GM21526 (cell line): ENCODE measurements at regions not wholly inside any gene's neighbourhood (a gene's known extent, or its start where the extent isn't known, plus 50 kb on each side); places are given as distances from the start of the nearest gene placed in this dataset.
"Not testable (repeated sequence)": the region's sequence is repeated elsewhere in the genome, so short reads cannot be mapped to it uniquely, and the experiment has no call there.

Source experiments
- ATAC-seq: cut with Tn5 transposase; IDR thresholded peaks from one replicate; pipeline ENCODE4 v1.9.1; 2021; ENCODE audit warnings: moderate library complexity; ENCODE audit not compliant: unreplicated experiment, low FRiP score

DNA sequence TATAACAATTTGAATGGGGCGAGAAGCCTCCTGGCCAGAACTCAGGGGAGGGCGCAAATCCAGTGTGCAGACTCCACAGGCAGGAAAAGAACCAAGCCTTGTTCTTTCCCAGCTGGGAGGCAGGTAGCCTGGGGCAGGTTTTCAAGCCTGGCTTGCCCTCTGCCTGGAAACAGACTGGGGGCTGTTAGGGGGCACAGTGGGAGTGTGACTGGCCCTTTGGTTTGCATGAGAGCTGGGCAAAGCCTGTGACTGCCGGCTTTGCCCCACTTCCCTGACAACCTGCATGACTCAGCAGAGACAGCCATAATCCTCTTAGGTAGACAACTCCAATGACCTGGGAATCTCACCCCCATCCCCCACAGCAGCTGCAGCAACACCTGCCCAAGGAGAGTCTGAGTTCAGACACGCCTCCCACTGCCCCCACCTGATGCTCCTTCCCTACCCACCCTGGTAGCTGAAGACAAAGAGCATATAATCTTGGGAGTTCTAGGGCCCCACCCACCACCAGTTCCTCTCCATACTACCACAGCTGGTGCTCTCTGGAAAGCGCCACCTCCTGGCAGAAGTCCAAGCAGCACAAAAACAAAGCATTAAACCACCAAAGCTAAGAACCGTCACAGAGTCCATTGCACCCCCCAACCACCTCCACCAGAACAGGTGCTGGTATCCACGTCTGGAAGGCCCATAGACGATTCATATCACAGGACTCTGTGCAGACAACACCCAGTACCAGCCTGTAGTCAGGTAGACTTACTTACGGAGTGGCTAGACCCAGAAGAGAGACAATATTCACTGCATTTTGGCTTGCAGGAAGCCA is 402.5 kb downstream of the STK39 start:
- no peak for ATAC-seq

DNA sequence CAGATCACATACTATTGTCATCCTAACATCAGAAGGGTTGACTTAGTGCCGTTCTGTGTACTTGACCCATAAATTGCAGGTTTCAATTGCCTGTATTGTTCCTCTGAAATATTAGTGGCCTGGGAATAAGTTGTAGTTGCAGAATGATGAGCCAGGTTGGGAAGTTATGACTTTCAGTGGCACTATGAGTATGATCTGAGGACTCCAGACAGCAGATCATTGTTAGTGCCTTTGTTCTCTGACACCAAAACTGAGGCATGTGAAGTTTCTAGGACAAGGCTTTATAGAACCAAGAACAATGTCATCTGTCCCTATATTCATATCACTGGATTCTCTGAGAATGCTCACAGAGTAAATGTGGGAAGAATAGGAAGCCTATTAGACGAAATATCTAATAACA is 403.7 kb downstream of the STK39 start:
- ATAC-seq = no peak

DNA sequence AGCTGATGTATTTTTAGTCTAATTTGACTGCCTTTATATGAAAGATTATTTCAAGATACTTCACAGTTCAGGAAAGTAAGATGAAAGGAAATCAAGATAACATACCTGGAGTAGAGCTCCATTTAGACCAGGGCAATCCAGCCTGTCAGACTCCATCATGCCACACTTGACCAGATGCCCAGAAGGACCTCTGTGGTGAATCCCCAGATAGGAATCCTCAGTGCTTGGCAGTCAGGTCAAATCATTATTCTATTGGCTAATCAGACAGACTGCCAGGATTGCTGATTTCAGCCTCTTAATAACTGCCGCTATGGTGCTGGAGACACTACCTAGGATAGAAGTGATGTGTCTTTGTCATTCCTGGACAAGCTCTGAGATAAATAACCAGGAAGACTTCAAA is 404.2 kb downstream of the STK39 start:
- no peak for ATAC-seq

DNA sequence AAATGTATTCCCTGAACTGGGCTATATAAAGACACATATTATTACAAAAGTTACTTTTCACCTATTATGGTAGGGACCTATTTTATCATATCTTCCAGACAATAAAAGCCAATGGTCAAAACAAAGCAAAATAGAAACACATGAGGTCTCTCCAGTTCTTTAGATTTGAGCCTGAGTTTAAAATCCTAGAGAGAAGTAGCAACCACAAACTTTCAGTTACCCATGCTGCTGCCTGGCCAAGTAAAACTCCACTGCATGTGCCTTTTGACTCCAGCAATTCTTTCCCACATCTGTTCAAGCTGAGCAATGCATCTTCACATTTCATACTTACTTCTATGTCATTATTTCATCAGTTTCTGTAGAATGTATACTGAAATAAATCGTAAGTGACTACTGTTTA is 405.3 kb downstream of the STK39 start:
- no peak for ATAC-seq

DNA sequence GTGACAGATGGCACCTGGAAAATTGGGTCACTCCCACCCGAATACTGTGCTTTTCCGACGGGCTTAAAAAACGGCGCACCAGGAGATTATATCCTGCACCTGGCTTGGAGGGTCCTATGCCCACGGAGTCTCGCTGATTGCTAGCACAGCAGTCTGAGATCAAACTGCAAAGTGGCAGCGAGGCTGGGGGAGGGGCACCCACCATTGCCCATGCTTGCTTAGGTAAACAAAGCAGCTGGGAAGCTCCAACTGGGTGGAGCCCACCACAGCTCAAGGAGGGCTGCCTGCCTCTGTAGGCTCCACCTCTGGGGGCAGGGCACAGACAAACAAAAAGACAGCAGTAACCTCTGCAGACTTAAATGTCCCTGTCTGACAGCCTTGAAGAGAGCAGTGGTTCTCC is 412.1 kb downstream of the STK39 start:
- ATAC-seq = not testable (repeated sequence)

DNA sequence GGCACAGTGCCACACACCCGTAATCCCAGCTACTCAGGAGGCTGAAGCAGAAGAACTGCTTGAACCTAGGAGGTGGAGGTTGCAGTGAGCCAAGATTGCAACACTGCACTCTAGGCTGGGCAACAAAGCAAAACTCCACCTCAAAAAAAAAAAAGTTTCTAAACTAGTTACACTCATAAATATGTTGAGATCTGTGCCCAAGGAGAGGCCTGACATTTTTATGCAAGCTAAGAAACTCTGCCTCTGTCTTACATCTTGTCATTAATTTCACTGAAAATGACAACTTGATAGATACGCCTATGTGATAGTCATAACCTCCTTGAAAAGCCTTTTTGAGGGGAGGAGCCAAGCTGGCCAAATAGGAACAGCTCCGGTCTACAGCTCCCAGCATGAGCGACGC is 412.7 kb downstream of the STK39 start:
- ATAC-seq = no peak

GRCh38 chr2:167833294-167833693 is 414.1 kb downstream of the STK39 start:
- ATAC-seq = no peak

GRCh38 chr2:167832868-167833287 is 414.5 kb downstream of the STK39 start:
- no peak for ATAC-seq

GRCh38 chr2:167827352-167828097 is 419.9 kb downstream of the STK39 start:
- no peak for ATAC-seq

DNA sequence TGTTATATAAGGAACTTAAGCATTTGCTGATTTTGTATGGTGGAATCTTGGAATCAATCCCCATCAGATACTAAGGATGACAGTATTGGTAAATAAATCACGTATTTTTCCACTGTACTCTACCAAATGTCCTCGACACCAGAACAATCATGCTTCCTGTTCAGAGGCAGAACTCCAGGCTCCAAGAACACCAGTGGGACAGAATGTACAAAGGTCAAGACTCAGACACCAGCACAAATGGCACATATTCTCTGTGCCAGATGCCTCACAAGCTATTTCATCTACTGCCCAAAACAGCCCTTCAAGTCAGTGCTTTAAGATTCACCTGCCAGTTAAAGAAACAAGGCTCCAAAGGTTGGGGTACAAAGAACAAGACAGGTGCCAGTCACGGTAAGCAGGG is 420.5 kb downstream of the STK39 start:
- ATAC-seq = no peak

- ATAC-seq = no peak
Observed at GRCh38 chr2:167825664-167826063, 421.7 kb downstream of the STK39 start.

- ATAC-seq = no peak
Observed at GRCh38 chr2:167822690-167823465, 424.5 kb downstream of the STK39 start.

- ATAC-seq = no peak
Observed at GRCh38 chr2:167820488-167820887, 426.9 kb downstream of the STK39 start.

DNA sequence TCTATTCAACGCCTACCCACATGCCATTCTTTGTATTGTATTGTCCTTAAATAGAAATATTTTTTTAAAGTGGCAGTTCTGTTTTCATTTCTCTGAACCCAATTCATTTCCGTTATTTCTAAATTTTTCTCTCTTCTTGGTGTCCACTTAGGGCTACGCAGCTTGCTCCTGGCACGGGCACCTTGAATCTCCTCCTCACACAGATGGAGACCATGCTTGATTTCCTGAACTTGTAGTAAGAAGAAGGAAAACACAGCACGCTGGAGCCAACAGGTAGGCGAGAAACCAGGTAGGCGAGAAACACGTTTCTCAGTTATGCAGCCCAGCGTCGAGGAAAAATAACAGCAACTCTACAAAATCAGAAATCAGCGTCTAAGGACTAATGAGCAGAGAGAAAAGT is 428.9 kb downstream of the STK39 start:
- no peak for ATAC-seq

DNA sequence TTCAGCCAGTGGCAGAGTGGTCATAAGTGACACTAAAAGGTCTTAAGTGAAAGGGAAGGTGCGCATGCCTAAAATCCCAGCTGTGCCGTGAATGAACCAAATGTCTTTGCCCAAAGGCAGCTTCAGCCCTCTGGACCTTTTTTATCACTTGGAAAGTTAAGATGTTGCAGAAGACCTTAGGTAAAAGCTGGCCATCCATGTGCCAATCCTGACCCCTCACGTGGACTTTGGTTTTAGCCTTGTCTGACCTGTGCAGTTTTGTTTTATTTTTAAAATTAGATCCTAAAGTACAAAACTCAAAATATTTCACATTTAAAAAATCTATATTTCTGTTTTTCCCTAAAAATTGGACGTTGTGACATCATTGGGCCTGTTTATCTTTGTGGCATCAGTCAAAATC is 429.5 kb downstream of the STK39 start:
- ATAC-seq = no peak

- ATAC-seq = no peak
Observed at GRCh38 chr2:167817422-167817821, 430.0 kb downstream of the STK39 start.

DNA sequence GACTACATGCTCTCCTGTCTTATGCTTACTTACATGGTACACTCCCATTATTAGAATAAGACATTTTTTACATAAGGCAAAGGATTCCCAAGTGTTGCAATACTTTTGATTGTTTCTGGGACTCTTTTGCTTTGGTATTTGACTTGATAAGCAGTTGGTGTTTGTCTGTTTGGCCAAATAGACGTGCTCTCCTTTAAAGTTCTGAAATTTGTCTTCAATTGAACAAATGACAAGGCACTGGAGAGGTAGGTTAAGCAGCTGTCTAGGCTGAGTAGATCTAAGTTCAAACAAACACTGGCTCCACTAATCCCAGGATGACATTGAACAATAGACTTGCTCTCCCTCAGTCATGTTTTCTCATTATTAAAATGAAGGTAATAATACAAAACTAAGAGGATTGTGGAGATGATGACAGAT is 430.5 kb downstream of the STK39 start:
- ATAC-seq = no peak

- no peak for ATAC-seq
Observed at GRCh38 chr2:167814881-167815718, 432.3 kb downstream of the STK39 start.

- ATAC-seq = not testable (repeated sequence)
Observed at GRCh38 chr2:167814482-167814880, 432.9 kb downstream of the STK39 start.

DNA sequence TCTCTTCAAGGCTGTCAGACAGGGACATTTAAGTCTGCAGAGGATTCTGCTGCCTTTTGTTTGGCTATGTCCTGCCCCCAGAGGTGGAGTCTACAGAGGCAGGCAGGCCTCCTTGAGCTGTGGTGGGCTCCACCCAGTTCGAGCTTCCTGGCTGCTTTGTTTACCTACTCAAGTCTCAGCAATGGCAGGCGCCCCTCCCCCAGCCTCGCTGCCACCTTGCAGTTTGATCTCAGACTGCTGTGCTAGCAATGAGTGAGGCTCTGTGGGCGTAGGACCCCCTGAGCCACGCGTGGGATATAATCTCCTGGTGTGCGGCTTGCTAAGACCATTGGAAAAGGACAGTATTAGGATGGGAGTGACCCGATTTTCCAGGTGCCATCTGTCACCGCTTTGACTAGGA is 437.6 kb downstream of the STK39 start:
- not testable (repeated sequence) for ATAC-seq
